C4-2B (cell line): ENCODE measurements at regions not wholly inside any gene's neighbourhood (a gene's known extent, or its start where the extent isn't known, plus 50 kb on each side); places are given as distances from the start of the nearest gene placed in this dataset.

Source experiments
- H3K27ac ChIP-seq: fragments of 450-650 bp; 2 replicates; pipeline ENCODE4 v1.5.1; 2017
- ZFX ChIP-seq: fragments of 450-650 bp; IDR thresholded peaks from 2 replicates; pipeline ENCODE4 v1.6.1; 2017
- TF ChIP-seq, protein P1 (sequence below): fragments of 450-650 bp; conservative IDR thresholded peaks from 2 replicates; pipeline ENCODE4 v1.5.1; 2017; ENCODE audit warnings: mild to moderate bottlenecking

DNA sequence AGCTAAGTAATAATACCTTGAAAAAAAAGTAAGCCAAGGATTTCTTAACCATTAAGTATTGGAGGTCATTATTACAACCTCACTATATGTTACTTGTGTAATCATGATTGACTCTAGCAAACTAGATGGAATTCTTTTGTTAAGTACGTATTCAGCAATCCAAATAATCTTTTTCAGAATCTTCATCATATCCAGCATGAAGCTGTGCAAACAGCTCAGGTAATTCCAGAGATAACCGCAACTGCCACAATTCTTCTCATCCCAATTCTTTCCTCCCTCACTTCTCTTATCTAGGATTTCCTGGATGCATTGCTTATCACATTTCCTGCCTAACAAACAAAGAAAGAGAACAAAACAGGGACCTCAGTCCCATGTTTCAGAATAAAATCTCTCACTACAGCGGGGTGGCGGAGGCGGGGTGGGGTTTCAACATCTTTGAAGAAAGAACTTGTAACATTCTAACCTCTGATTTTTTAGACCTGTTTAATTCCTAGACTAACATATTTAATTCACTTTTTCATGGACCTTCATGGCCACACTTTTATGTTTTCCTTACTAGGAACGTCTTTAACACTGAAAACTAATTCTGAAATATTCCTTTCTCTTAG is 156.5 kb downstream of the POM121L12 start:
- no peak overlapping the region for H3K27ac ChIP-seq
- TF ChIP-seq, protein P1, sequence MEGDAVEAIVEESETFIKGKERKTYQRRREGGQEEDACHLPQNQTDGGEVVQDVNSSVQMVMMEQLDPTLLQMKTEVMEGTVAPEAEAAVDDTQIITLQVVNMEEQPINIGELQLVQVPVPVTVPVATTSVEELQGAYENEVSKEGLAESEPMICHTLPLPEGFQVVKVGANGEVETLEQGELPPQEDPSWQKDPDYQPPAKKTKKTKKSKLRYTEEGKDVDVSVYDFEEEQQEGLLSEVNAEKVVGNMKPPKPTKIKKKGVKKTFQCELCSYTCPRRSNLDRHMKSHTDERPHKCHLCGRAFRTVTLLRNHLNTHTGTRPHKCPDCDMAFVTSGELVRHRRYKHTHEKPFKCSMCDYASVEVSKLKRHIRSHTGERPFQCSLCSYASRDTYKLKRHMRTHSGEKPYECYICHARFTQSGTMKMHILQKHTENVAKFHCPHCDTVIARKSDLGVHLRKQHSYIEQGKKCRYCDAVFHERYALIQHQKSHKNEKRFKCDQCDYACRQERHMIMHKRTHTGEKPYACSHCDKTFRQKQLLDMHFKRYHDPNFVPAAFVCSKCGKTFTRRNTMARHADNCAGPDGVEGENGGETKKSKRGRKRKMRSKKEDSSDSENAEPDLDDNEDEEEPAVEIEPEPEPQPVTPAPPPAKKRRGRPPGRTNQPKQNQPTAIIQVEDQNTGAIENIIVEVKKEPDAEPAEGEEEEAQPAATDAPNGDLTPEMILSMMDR, result no peak
- TF ChIP-seq ZFX, result no peak

DNA sequence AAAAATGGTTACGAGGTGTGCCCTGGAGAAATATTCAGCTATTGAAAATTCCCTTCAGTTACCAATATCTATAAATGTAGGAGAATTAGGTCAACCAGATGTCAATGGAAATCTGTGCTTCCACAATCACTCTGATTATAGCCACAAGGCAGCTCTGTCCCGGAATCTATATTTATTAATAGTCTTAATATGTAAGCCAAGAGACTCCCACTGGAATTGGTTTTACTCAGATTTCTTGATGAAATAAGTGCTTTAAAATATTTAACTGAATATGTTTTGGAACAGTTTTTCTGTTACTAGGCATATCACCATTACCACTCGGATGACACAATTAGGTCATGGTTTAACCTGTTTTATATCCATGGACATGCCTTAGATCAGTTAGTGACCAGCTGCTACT is 169.6 kb downstream of the POM121L12 start:
- no peak overlapping the region for H3K27ac ChIP-seq
- TF ChIP-seq, protein P1, result no peak
- no peak for TF ChIP-seq ZFX

DNA sequence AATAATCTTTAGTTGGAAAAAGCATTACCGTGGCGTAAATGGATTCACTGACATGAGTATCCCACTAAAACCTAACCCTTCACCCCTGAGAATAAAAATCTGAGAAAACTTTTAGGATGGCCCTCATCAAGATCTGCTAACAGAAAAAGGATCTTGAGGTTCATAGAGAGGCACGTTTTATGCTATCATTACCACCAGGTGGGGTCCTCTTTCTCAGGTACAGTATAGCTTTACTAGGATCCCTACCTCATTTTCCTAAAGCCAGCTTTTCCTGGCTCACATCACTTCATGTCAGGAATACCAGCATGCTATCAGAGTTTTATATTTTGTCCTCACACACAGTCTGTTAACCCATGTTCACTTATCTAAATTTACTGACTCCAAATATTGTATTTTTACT is 173.7 kb downstream of the POM121L12 start:
- TF ChIP-seq, protein P1, result peak; percentile 26
- no peak for TF ChIP-seq ZFX
- H3K27ac ChIP-seq, result no peak overlapping the region

DNA sequence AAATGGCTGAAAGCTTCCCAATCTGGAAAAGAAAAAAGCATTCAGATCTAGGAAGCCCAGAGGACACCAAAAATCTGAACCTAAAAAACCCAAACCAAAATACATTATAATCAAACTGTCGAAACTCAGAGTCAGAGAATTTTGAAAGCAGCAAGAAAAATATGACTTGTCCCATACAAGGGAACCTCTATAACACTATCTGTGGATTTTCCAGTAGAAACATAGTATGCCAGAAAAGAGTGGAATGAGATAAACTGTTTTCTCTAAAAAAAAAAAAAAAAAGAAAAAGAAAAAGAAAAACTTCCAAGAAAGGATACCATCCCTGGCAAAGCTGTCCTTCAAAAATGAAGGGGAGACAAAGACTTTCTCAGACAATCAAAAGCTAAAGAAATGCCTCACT is 179.0 kb downstream of the POM121L12 start:
- TF ChIP-seq ZFX, result no peak
- TF ChIP-seq, protein P1, result no peak
- H3K27ac ChIP-seq, result no peak overlapping the region

DNA sequence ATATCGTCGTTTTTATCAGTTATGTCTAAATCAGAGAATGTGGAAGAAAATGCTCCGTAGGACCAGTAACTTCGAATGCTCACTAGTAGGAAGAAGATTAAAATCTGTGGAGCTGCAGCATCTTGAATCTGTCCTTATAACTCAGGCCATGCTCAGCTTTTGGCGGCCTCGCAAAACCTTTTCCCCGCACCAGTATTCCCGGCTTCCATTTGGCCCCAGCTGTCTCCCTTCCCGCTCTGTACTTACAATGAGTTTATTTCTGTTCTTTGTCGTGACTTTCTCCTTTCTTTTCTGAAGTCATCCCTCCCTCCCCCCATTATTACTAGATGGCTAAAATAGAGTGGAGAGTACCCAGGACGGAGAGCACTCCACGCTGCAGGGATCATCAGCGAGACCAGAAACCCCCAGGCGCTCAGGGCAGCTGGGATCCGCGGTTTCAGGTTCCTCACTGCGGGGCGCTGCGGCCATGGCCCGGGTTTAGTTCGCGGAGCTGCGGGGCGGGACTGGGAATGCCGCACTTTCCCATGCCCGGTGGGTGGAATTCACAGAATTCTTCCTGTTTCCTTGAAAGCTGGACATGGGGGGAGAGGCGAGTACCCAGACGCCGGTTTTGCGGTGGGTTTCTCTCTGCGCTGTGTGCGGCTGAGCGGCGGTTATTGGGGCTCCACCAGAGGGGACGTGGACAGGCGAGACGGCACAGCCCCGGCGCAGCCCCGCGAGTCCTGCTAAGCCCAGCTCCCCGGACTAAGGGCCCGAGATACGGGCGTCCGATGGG is 183.5 kb downstream of the POM121L12 start:
- H3K27ac ChIP-seq, result no peak overlapping the region
- no peak for TF ChIP-seq ZFX
- TF ChIP-seq, protein P1, result no peak

DNA sequence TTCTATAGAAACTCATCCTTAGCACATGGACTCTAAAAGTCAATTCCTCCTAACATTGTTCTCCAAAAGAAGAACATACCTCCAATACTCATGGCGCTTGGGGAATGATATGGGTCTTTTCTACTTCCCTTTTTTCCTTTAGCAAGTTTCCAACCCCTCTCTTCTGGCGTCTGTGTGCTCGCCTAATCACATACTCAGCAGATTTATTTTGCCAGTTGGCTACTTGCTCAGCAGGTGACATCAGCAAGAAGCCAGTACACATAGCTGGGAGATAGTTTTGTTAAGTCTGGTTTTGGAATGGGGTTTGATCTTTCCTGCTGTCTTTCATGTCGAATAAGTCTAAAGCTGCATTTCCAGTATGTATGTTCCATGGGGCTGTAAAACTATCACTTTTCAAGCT is 193.8 kb downstream of the POM121L12 start:
- TF ChIP-seq, protein P1, result no peak
- TF ChIP-seq ZFX, result no peak
- H3K27ac ChIP-seq, result no peak overlapping the region

DNA sequence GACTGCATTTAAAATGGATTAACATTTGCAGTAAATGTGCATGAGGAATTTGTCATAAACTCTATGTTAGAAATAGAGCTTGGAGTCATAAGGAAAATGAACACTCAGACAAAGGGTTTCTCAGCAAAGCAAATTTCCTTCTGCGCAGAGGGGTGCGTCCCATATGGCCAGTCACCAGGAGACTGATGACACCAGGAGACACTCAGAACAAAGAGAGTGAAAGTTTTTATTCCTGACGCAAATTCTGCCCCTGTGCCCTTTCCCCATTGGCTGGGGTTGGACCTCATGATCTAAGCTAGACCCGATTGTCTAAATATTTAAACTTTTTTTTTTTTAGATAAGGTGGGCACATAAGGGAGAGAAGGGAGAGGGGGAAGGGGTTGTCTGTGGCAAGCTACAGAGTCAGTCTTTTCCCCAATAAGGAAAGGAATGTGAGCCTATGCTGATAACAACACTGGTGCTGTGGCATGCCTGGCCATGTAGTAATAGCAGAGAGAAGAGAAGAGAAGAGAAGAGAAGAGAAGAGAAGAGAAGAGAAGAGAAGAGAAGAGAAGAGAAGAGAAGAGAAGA is 202.0 kb downstream of the POM121L12 start:
- no peak overlapping the region for H3K27ac ChIP-seq
- TF ChIP-seq, protein P1, result no peak
- TF ChIP-seq ZFX, result no peak
